Left kidney (tissue), 1 donor: ENCODE measurements at regions not wholly inside any gene's neighbourhood (a gene's known extent, or its start where the extent isn't known, plus 50 kb on each side); places are given as distances from the start of the nearest gene placed in this dataset.
"Not testable (repeated sequence)": the region's sequence is repeated elsewhere in the genome, so short reads cannot be mapped to it uniquely, and the experiment has no call there.

Source experiments
- DNase-seq: peaks from one replicate; pipeline ENCODE4 v3.0.0-alpha.2; 2013

- DNase-seq, result no peak
Measured at GRCh38 chr16:73101568-73101967, 53.6 kb upstream of the ZFHX3 start.

DNA sequence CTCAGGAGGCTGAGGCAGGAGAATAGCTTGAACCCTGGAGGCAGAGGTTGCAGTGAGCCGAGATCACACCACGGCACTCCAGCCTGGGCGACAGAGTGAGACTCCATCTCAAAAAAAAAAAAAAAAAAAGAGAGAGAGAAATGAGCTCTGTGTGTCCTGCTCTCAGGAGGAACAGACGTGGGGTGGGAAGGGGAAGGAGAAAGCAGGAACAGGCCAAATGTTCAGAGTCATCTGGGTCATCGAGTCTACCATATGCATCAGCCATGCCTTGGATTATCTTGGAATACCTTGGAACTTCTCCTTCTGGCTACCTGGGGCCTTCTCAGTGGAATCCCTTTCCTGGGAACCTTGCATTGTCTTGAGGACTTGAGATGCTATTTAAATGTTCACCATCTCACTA is 51.7 kb upstream of the ZFHX3 start:
- DNase-seq, result not testable (repeated sequence)
